ENCODE measurements at regions not wholly inside any gene's neighbourhood (a gene's known extent, or its start where the extent isn't known, plus 50 kb on each side); places are given as distances from the start of the nearest gene placed in this dataset.

- DNase-seq (ENCODE audit: low spot score): no peak
- no peak overlapping the region for H3K4me3 Mint-ChIP-seq
- peaks cover 4% of the 10 kb centered on the region for H3K27me3 Mint-ChIP-seq (ENCODE audit: insufficient read depth, low read depth)
- Histone ChIP-seq H3K9me3 (ENCODE audit: low read depth) (peaks cover 4% of the 10 kb centered on the region), H2AFZ (replicated peaks) (no peak overlapping the region), H3K27ac (no peak overlapping the region), H3F3A (ENCODE audit: low read depth) (no peaks in the 10 kb centered on the region), H3K9ac (no peak overlapping the region), H4K20me1 (ENCODE audit: low read depth) (no peaks in the 10 kb centered on the region), H3K4me1 (no peaks in the 10 kb centered on the region), H3K27me3 (no peaks in the 10 kb centered on the region), H3K4me2 (no peak overlapping the region), H3K79me2 (ENCODE audit: low read depth) (no peaks in the 10 kb centered on the region), H3K4me3 (no peak overlapping the region), H3K36me3 (no peaks in the 10 kb centered on the region)
- peaks cover 8% of the 10 kb centered on the region for H3K4me1 Mint-ChIP-seq
- peaks cover 11% of the 10 kb centered on the region for H3K9me3 Mint-ChIP-seq
- TF ChIP-seq EZH2phosphoT487 (IDR thresholded peaks at IDR 0.05): no peak
- TF ChIP-seq EZH2 (IDR thresholded peaks at IDR 0.05): no peak
- TF ChIP-seq CTCF (IDR thresholded peaks at IDR 0.05): no peak
- no peaks in the 10 kb centered on the region for H3K36me3 Mint-ChIP-seq
- no peak overlapping the region for H3K27ac Mint-ChIP-seq
Measured at GRCh38 chr18:42187611-42188380, 232.8 kb downstream of the PIK3C3 start.

GRCh38 chr18:42190643-42191042 is 235.6 kb downstream of the PIK3C3 start:
- H4K20me1 ChIP-seq (ENCODE audit: low read depth): no peaks in the 10 kb centered on the region
- Mint-ChIP-seq H3K9me3 (peaks cover 9% of the 10 kb centered on the region), H3K27ac (no peak overlapping the region), H3K27me3 (ENCODE audit: insufficient read depth, low read depth) (no peaks in the 10 kb centered on the region), H3K4me3 (no peak overlapping the region), H3K4me1 (peaks cover 8% of the 10 kb centered on the region), H3K36me3 (no peaks in the 10 kb centered on the region)
- H3K4me1 ChIP-seq: no peaks in the 10 kb centered on the region
- no peak overlapping the region for H2AFZ ChIP-seq (replicated peaks)
- TF ChIP-seq EZH2 (IDR thresholded peaks at IDR 0.05) (no peak), EZH2phosphoT487 (IDR thresholded peaks at IDR 0.05) (no peak), CTCF (IDR thresholded peaks at IDR 0.05) (no peak)
- H3K9ac ChIP-seq: no peak overlapping the region
- no peaks in the 10 kb centered on the region for H3K27me3 ChIP-seq
- no peak overlapping the region for H3K27ac ChIP-seq
- no peak for DNase-seq (ENCODE audit: low spot score)
- peaks cover 4% of the 10 kb centered on the region for H3K9me3 ChIP-seq (ENCODE audit: low read depth)
- no peak overlapping the region for H3K4me3 ChIP-seq
- H3F3A ChIP-seq (ENCODE audit: low read depth): no peaks in the 10 kb centered on the region
- H3K36me3 ChIP-seq: no peaks in the 10 kb centered on the region
- H3K4me2 ChIP-seq: no peak overlapping the region
- H3K79me2 ChIP-seq (ENCODE audit: low read depth): no peaks in the 10 kb centered on the region

- Mint-ChIP-seq H3K27me3 (ENCODE audit: insufficient read depth, low read depth) (no peaks in the 10 kb centered on the region), H3K4me3 (no peak overlapping the region), H3K4me1 (peaks cover 7% of the 10 kb centered on the region), H3K9me3 (peaks cover 9% of the 10 kb centered on the region), H3K27ac (no peak overlapping the region), H3K36me3 (no peaks in the 10 kb centered on the region)
- Histone ChIP-seq H3K4me2 (no peak overlapping the region), H3K36me3 (no peaks in the 10 kb centered on the region), H3F3A (ENCODE audit: low read depth) (no peaks in the 10 kb centered on the region), H3K4me1 (no peaks in the 10 kb centered on the region), H3K27ac (no peak overlapping the region), H3K79me2 (ENCODE audit: low read depth) (no peaks in the 10 kb centered on the region), H3K9me3 (ENCODE audit: low read depth) (peaks cover 4% of the 10 kb centered on the region), H3K4me3 (no peak overlapping the region), H3K9ac (no peak overlapping the region), H4K20me1 (ENCODE audit: low read depth) (no peaks in the 10 kb centered on the region), H2AFZ (replicated peaks) (no peak overlapping the region), H3K27me3 (no peaks in the 10 kb centered on the region)
- TF ChIP-seq EZH2 (IDR thresholded peaks at IDR 0.05) (no peak), CTCF (IDR thresholded peaks at IDR 0.05) (no peak), EZH2phosphoT487 (IDR thresholded peaks at IDR 0.05) (no peak)
- no peak for DNase-seq (ENCODE audit: low spot score)
Measured at GRCh38 chr18:42192251-42193248, 237.5 kb downstream of the PIK3C3 start.

All from neural progenitor cell (in vitro differentiated cells).